ENCODE measurements at regions not wholly inside any gene's neighbourhood (a gene's known extent, or its start where the extent isn't known, plus 50 kb on each side); places are given as distances from the start of the nearest gene placed in this dataset.
"Not testable (repeated sequence)": the region's sequence is repeated elsewhere in the genome, so short reads cannot be mapped to it uniquely, and the experiment has no call there.

GRCh38 chr4:118575726-118576125, 109.5 kb upstream of the METTL14 start:
- intact Hi-C loops (cut with DNase I); DNase-seq (ENCODE audit: low spot score): not testable (repeated sequence)

DNA sequence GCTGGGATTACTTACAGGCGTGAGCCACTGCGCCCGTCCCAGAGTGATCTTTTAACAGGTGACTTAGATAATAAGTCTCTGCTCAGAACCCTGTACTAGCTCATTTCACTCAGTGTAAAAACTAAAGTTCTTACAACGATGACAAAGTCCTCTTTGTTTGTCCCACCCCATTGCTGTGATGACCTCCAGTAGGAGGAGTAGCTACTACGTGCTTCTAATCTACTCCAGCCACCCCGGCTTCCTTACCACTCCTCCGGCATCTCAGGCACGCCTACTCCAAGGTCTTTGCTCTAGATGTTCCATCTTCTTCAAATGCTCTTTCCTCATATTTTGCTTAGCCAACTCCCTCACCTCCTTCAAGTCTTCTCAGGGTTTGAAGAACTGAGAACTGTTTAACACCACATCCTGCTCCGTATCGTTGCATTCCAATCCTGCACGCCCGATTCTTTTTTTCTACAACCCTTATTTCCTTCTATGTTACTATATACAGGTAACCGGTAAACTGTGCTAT, 108.4 kb upstream of the METTL14 start:
- DNase-seq (ENCODE audit: low spot score); intact Hi-C loops (cut with DNase I): not testable (repeated sequence)

DNA sequence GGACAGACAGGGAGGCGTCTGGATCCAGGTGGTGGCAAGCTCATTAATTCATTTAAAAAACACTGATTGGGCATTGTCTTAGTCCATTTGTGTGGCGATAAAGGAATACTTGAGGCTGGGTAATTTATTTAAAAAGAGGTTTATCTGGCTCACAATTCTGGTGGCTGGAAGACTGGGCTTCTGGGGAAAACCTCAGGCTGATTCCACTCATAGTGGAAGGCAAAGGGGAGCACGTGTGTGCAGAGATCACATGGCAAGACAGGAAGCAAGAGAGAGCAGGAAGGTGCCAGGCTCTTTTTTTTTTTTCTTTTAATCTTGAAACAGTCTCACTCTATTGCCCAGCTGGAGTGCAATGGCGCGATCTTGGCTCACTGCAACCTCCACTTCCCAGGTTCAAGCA, 100.2 kb upstream of the METTL14 start:
- intact Hi-C loops (cut with DNase I) = no loop called here
- no peak for DNase-seq (ENCODE audit: low spot score)

DNA sequence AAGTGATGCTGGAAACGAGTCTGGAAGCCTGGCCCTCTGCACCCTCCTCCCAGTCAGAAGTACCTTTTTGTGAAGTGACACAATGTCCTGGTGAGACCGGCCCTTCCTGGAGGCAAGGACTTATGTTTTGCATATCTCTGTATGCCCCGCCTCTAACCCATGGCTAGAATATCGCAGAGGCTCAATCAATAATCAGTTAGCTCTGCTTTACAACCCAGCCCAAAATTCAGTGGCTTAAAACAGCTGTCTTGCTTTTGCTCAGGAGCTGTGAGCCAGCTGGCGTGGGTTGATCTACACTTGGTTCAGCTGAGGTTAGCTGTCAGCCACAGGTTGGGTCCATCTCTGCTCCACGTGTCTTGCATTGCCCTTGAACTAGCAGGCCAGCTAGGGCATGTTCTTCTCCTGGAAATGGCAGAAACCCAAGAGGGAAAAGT, 98.8 kb upstream of the METTL14 start:
- intact Hi-C loops (cut with DNase I) = no loop called here

DNA sequence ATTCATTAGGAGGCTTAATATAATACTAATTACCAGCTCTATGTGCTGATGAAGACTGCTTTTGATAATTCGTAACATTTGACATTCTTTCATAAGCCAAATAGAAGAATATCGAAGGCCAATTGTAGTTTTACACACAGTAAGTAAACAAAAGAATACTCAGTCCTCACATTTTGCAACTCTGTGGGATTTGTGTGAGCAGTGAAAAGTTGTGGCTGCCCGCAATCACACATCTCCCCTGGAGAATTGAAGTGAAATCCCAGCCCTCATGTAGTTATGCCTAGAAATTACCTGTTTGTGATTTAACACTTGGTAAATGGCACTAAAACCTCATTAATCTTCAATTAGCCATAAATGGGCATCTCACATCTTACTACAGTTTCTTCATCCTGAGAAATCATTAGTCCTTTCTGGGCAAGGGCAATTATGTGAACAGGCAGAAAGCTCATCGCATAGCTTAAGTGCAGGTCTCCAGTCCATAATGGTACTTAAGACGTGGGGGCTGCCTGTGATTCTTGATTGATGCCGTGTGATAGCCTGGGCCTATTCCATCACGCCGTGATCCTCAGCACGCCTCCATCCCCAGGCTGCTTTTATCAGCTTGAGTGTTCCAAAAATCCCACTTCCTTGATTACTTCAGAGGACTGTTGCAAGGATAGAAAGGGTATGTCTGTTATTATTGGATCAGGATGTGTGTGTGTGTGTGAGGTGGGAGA, 97.9 kb upstream of the METTL14 start:
- DNase-seq (ENCODE audit: low spot score) = no peak
- intact Hi-C loops (cut with DNase I) = no loop called here

More for the DNA sequence above, 98.8 kb upstream of the METTL14 start:
- no peak for DNase-seq (ENCODE audit: low spot score)

- DNase-seq (ENCODE audit: low spot score) = no peak
- intact Hi-C loops (cut with DNase I) = no loop called here
Observed at GRCh38 chr4:118587946-118588345, 97.2 kb upstream of the METTL14 start.

GRCh38 chr4:118589471-118590055, 95.6 kb upstream of the METTL14 start:
- intact Hi-C loops (cut with DNase I) = no loop called here
- no peak for DNase-seq (ENCODE audit: low spot score)

GRCh38 chr4:118591339-118592046, 93.7 kb upstream of the METTL14 start:
- intact Hi-C loops (cut with DNase I) = not testable (repeated sequence)
- DNase-seq (ENCODE audit: low spot score) = peak; percentile 94

GRCh38 chr4:118592289-118592688, 92.9 kb upstream of the METTL14 start:
- DNase-seq (ENCODE audit: low spot score); intact Hi-C loops (cut with DNase I): not testable (repeated sequence)

GRCh38 chr4:118595883-118596282, 89.3 kb upstream of the METTL14 start:
- intact Hi-C loops (cut with DNase I); DNase-seq (ENCODE audit: low spot score): not testable (repeated sequence)

GRCh38 chr4:118625097-118625496, 60.1 kb upstream of the METTL14 start:
- intact Hi-C loops (cut with DNase I); DNase-seq (ENCODE audit: low spot score): not testable (repeated sequence)

- intact Hi-C loops (cut with DNase I); DNase-seq (ENCODE audit: low spot score): not testable (repeated sequence)
Observed at GRCh38 chr4:118629697-118630096, 55.5 kb upstream of the METTL14 start.

DNA sequence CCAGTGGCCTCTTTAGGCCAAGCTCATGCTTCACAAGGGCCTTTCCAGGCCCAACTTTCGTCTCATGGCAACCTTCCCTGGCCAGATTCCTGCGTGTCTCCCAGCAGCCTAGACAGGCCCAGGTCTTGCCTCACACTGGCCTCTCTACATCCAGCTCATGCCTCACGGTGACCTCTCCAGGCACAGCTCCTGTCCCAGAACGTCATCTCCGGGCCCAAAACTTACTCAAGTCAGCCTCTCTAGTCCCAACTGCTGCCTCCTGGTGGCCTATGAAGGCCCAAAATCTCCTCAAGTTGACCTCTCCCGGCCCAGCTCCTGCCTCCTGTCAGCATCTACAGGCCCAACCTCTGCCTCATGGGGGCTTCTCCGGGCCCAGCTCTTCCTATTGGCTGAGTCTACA, 54.3 kb upstream of the METTL14 start:
- DNase-seq (ENCODE audit: low spot score); intact Hi-C loops (cut with DNase I): not testable (repeated sequence)

GRCh38 chr4:118631321-118632050, 53.7 kb upstream of the METTL14 start:
- DNase-seq (ENCODE audit: low spot score); intact Hi-C loops (cut with DNase I): not testable (repeated sequence)

- intact Hi-C loops (cut with DNase I); DNase-seq (ENCODE audit: low spot score): not testable (repeated sequence)
Observed at GRCh38 chr4:118633476-118633875, 51.7 kb upstream of the METTL14 start.

- DNase-seq (ENCODE audit: low spot score); intact Hi-C loops (cut with DNase I): not testable (repeated sequence)
Observed at GRCh38 chr4:118634126-118634875, 50.9 kb upstream of the METTL14 start.

Measured in cardiac septum (tissue), 1 donor.